NCI-H748 (cell line): ENCODE measurements at regions not wholly inside any gene's neighbourhood (a gene's known extent, or its start where the extent isn't known, plus 50 kb on each side); places are given as distances from the start of the nearest gene placed in this dataset.

ENCODE experiments used
- DNase-seq: peaks from one replicate; lab custom pipeline; 2025; ENCODE audit not compliant: unreplicated experiment; lab: John Stamatoyannopoulos, UW

GRCh38 chr13:74683411-74683810 lies 549.2 kb upstream of the KLF12 start:
- DNase-seq: no peak

GRCh38 chr13:74682746-74683145 lies 548.5 kb upstream of the KLF12 start:
- DNase-seq: no peak

DNA sequence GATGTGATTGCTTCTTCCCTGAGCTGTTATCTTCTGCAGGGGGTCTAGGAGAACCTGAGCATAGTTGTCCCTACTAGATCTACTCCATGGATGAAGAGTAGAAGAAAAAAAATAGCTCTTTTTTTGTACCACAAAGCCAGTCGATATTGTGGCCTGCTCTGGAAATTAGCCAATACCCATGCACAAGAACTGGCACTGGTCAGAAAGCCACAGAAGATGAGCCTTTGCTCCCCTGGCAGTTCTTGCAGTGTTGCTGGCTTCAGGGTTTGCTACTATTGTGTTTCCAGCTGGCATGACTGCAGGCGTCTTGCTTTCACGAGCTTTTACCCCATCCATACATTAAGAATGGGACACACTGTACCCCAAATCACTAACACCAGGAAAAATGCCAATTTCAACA lies 547.7 kb upstream of the KLF12 start:
- DNase-seq: no peak

DNA sequence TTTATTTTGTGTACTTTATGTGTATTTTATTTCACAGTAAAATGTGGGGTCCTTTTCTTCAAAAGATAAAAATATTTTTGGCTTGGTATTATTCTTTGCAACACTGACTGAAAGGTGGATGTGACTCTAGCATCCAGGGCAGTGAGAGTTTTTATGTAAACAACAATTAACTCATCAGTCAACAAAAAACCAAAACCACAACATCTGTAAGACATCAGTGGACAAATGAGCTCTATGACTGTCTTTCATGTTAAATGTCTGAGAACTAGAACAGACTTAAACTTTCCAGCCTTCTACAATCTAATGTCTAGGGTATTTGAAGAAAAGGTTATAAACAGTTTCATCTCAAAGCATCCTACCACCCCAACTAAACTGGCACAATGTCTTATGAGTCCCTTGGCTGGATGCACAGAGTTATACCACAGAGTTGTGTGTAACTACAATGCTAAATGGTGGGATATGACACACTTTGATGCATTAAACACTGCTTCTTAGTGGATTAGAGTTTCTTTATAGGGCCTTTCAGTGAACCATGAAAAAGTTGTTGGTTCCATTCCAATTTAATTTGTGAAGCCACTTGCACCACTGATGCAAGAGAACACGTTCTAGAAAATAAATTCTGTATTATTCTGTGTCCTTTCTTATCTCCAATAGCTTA lies 544.2 kb upstream of the KLF12 start:
- no peak for DNase-seq

DNA sequence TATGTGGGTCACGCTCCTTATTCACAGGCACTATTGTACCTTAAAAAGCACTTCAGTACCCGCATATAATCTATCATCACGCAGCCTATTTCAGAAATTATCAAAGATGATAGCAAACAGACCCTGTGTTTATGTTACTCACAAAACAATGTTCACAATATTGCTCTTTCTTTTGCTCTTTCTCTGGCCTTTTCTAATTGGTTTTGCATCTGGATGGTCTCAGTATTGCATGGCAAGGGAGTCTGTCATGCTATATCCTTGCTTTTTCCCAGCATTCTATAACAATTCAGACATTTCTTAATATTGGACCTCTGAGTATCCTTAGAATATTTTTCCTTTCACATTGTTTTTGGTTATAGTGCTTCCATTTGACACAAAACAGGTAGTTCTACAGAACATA lies 541.8 kb upstream of the KLF12 start:
- no peak for DNase-seq

DNA sequence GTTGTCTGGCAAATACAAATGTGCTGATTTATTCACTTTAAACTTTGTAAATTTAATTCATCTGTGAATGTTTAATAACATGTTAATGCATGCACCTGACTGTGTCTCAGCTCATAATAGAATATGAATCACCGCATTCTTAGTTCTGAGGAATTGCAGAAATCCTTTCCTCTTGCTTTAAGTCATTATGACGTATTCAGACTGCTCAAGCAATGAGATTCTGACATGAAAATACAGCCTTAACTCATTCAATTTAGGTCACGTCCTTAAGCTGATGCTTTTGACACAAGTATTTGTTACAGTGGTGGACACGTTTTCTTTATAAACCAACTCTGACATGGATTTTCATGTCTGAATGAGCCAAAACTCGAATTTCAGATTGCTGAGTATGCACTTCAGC lies 541.0 kb upstream of the KLF12 start:
- no peak for DNase-seq

DNA sequence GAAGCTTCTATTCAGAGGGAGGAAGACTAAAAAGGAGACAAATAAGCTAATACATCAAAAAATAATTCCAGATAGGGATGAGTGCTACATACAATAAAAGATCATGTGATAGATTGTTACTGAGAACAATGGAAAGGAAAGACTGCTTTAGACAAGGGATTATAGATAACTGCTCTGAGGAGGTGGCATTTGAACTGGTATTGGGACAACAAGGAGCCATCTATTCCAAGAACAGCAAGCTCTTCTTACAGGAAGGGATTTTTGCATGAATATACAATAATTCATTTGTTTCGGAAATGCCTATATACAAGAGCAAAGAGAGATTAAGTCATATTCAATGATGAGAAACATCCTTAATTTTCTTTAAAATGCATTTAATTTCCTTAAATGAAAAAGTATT lies 540.5 kb upstream of the KLF12 start:
- DNase-seq: no peak

DNA sequence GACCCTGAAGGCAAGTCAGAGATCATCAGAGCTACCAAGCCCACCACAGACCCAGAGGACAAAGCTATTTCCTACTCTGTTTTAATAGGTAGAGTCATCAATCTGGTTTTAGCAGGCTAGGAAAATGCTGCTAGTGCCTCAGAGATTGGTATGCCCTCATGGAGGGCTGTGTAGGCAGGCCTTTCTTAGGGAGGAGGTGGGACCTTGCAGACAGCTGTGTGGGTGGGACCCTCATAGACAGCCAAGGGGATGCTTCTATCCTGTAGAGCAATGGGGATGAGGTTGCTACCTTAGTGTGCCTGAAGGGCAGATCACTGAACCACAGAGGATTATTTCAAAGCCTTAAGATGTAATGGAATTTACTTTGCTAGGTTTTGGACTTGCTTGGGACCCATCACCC lies 534.9 kb upstream of the KLF12 start:
- no peak for DNase-seq

DNA sequence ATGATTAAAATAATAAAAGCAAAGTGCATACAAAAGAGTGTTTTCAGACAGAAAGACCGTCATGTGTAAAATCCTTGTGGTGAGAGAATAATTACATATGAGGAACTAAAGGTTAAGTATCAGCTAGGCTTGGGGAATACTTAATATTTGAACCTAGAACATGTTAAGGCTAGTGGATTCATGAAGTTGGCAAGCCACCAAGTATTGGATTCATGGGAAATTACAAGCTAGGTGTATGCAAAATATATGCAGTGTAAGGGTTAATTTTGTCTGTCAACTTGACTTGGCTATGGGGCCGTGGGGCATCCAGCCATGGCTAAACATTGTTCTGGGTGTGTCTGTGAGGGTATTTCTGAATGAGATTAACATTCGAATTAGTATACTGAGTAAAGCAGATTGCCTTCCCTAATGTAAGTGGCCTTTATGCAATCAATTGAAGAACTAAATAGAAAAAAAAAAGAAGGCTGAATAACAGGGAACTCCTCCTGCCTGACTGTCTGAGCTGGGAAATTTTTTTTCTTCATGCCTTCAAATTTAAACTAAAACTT lies 533.5 kb upstream of the KLF12 start:
- no peak for DNase-seq

- no peak for DNase-seq
These were observed 528.7 kb upstream of the KLF12 start for GRCh38 chr13:74662905-74663304.

DNA sequence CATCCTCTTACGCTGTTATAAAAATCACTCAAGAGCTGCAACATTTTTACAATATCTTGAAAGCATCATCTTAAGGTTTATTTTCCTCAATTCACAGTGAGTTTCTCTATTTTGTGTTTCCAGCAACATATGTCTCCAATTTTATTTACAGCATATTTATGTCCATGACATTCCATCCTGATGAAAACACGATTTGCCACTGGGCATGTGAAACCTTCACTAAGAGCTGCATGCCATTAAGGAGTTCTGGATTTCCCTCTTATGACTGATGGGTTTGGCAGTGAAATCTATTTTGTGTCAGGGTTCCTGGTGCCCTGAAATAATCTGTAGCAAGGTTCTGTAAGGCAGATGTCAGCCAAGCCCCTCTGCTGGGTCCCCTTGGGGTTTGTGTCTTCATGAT lies 527.6 kb upstream of the KLF12 start:
- DNase-seq: no peak

DNA sequence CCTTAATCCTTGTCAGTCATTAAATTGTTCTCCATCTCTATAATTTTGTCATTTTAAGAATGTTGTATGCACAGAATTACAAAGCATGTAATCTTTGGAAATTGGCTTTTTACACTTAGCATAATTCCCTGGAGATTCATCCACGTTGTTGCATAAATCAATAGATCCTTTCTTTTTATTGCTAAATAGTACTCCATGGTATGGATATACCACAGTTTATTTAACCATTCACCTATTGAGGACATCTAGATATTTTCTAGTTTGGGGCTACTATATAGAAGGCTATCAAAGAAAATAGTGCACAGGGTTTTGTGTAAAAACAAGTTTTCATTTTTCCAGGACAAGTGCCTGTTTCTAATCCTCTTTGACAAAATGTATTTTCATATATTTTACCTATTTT lies 523.6 kb upstream of the KLF12 start:
- no peak for DNase-seq

DNA sequence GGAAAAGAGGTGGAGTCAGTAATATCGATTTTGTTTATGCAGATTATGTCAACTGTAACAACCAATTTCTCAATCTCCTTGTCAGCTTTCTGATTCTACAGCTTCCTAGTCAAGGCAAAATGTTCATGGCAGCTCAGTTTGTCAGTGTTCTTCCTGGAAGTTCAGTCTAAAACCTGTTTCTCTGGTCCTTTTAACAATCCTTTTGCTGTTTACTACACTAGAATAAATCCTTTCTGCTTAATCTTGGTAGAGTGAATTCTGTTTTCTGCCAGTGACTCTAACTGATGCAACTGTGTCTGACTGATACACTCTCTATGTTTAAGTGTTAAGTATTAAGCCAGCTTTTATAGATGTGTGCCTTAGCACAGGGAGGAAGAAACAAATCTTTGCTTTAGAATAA lies 516.9 kb upstream of the KLF12 start:
- DNase-seq: peak; percentile 20

GRCh38 chr13:74647991-74648390 lies 513.8 kb upstream of the KLF12 start:
- DNase-seq: no peak

DNA sequence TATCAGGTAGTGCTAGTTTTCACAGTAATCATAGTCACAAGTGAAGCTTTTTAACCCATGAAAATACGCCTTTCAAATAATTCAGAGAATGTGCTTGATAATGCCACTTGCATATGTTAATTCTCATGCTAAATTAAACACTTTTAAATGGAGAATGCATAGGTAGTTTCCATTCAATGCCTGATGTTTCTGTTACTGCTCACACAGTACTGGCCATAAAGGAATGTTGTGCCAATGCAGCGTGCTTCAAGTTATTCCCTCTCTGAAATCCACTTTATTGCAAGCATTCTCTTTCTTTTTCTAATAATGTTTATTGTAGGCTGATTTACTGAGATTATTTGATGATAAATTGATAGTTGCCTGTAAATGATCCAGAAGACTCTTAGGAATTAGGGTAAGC lies 513.0 kb upstream of the KLF12 start:
- no peak for DNase-seq

DNA sequence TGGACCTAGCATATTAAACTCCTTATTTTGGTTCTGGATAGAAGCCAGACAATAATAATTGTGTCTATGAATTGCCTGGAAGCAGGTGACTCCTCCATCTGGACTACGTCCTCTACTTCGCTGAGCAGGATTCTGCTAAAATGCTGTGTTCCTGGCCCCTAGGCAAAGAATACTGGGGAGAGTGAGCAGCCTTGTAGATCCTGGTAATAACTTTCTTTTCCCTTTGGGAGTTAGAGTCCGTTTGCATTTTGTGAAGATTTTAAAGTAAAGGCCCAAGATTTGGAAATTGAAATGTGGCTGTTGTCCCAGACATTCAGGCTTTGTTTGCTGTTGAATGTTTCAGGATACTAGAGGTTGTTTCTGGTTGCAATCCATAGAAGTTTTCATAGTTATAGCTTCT lies 511.9 kb upstream of the KLF12 start:
- DNase-seq: no peak

DNA sequence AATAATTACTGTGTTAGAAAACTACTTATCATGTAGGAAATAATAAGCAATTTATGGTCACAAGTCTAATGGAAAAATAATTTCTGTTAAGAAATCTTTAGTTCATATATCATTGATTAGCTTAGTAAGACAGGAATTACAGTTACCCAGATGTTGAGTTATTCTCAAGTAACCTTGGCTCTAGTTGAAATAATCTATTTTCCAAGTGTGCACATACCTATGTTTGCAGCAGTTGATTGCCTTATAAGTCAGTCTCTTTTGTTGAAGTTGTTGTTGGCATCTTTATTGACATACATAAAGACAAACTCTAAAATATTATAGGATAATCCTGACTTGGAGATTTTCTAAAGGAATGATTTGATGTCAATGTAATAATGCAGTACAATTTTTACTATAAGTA lies 511.4 kb upstream of the KLF12 start:
- no peak for DNase-seq

DNA sequence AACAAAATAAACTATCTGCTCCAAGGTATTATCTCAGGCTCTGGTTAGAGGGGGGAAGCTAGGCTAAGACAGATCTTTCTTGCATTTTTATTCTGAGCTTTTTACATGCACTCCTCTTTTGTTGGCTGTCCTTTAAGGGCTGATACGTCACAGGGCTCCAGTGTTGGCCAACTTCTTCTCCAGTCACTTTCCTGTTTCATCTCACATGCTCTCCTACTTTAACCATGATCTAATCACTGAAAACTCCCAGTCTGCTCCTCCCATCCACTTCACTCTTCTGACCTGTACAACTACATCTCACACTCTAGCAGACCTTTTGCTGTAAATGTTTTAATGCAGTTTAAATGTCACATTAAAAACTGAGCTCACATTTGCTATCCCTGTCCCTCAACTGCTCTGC lies 510.0 kb upstream of the KLF12 start:
- DNase-seq: no peak

DNA sequence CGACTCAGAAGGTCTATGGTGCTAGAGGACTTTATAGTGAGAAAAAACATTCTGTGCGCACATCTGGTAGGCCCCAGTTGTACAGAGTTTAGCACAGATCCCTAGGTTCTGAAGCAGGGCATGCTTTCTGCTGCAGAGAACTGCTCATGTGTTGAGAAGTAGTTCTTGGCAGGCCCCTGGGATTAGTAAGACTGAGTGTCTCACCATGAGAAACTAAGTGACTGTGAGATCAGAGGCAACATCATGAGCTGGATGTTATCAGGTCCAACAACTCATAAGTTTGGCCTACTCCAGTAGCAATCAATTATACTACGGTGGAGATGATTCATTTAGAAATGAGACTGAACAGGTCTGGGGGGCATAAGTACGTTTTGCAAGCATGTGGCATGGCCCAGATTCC lies 507.4 kb upstream of the KLF12 start:
- DNase-seq: no peak

DNA sequence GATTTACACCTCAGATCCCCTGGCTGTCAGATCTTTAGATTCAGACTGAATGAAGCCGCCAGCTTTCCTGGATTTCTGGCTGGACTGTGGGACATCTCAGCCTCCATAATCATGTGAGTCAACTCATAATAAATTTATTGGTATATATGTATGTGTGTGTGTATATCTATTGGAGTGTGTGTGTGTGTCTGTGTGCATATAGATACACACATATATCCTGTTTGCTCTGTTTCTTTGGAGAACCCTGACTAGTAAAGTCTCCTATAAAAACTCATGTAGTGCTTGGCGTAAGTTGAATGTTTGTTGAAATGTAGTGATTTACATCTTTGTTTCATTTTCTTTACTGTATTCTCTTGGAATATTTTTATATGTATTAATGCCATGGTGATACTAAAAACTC lies 499.5 kb upstream of the KLF12 start:
- DNase-seq: no peak

DNA sequence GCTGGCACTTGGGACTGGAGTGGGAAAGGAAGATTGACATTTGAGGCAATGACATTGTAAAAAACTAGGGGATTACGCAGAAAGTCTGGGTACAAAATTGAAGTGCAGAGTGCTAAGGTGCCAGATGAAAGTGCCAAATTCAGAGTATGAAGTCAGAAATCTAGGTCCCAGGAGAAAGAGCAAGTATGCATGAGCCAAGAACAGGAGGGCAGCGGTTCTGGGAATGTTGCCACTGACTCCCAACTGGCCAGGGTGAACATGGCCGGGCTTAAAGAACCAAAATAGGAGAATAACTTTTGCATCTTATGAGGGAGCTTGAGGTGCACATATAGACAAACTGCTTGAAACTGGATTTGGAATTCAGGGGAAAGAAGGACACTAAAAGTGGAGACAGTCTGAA lies 495.8 kb upstream of the KLF12 start:
- no peak for DNase-seq

DNA sequence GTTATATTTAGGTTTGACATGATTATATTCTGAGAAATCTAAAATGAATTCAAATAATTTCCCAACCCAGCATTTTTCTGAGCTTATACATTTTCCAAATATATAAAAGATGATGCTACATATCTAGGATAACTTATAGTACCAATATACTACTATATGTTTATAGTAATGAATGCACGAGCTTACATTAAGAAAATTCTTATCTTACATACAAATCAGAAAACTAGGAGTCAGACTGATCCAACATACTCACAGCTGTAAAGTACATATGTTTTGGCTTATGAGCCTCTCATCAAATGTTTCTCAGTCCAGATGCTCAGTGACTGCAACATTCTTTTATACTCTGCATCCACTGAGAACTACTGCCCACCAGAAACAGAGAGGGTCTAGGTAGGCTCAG lies 491.3 kb upstream of the KLF12 start:
- DNase-seq: no peak

GRCh38 chr13:74623761-74624160 lies 489.6 kb upstream of the KLF12 start:
- no peak for DNase-seq
